HFFc6 (cell line): ENCODE measurements at regions not wholly inside any gene's neighbourhood (a gene's known extent, or its start where the extent isn't known, plus 50 kb on each side); places are given as distances from the start of the nearest gene placed in this dataset.

ENCODE experiments used
- DNase-seq: peaks from one replicate; pipeline ENCODE4 v3.0.0-alpha.2; 2018
- H3K27ac Mint-ChIP-seq: 2 replicates; pipeline ENCODE4 v1.8.0; 2020; ENCODE audit warnings: mild to moderate bottlenecking, mixed read lengths
- H3K27me3 Mint-ChIP-seq: 2 replicates; pipeline ENCODE4 v1.8.0; 2021; ENCODE audit warnings: mild to moderate bottlenecking, moderate library complexity, mixed read lengths; ENCODE audit not compliant: insufficient read depth
- H3K36me3 Mint-ChIP-seq: 2 replicates; pipeline ENCODE4 v1.8.0; 2021; ENCODE audit warnings: low read depth, mixed read lengths
- H3K4me1 Mint-ChIP-seq: 2 replicates; pipeline ENCODE4 v1.8.0; 2020; ENCODE audit warnings: low read depth, mixed read lengths
- H3K4me3 Mint-ChIP-seq: 2 replicates; pipeline ENCODE4 v1.8.0; 2020; ENCODE audit warnings: mild to moderate bottlenecking, moderate library complexity, mixed read lengths
- H3K9me3 Mint-ChIP-seq: 2 replicates; pipeline ENCODE4 v1.8.0; 2020; ENCODE audit warnings: mild to moderate bottlenecking, mixed read lengths
- TF ChIP-seq, protein P1 (sequence below): fragments of 200-600 bp; sonication (generic); IDR thresholded peaks from 2 replicates; pipeline ENCODE4 v1.5.0; 2021; ENCODE audit warnings: antibody characterized with exemption, mild to moderate bottlenecking

DNA sequence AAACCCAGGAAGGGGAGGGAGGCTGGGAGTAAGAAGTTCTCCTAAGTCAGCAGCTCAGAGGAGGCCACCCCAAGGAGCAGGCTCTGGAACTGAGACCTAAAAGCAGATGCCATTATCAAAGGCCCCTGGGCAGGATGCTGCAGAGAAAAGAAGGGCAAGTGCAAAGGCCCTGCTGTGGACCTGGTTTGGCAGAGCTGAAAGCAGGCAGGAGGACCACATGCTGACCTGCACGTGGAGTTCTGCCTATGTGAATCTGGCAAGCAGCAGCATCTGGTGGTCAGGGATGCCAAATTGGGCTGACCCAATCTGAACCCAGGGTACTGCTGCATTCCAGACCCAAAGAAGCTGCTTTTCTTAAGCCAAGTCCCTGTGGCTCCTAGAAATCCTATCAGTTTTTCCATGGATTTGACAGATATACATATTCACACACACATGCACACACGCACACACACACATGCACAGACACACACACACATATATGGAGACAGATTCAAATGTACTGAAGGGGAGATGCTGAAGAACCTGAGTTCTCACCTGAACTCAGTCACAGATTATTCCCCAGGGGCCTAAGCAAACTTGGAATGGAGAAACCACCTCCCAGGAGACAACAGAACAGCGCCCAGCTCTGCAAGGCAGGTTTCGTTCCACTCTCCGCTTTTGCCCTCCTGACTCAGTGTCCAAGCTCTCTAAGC lies 119.9 kb downstream of the FOXA2 start:
- Mint-ChIP-seq H3K36me3 (no peaks in the 10 kb centered on the region), H3K27ac (no peak overlapping the region), H3K4me3 (no peak overlapping the region), H3K4me1 (no peaks in the 10 kb centered on the region), H3K27me3 (no peaks in the 10 kb centered on the region), H3K9me3 (peaks cover 46% of the 10 kb centered on the region)
- TF ChIP-seq, protein P1, sequence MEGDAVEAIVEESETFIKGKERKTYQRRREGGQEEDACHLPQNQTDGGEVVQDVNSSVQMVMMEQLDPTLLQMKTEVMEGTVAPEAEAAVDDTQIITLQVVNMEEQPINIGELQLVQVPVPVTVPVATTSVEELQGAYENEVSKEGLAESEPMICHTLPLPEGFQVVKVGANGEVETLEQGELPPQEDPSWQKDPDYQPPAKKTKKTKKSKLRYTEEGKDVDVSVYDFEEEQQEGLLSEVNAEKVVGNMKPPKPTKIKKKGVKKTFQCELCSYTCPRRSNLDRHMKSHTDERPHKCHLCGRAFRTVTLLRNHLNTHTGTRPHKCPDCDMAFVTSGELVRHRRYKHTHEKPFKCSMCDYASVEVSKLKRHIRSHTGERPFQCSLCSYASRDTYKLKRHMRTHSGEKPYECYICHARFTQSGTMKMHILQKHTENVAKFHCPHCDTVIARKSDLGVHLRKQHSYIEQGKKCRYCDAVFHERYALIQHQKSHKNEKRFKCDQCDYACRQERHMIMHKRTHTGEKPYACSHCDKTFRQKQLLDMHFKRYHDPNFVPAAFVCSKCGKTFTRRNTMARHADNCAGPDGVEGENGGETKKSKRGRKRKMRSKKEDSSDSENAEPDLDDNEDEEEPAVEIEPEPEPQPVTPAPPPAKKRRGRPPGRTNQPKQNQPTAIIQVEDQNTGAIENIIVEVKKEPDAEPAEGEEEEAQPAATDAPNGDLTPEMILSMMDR: no peak
- DNase-seq: no peak

DNA sequence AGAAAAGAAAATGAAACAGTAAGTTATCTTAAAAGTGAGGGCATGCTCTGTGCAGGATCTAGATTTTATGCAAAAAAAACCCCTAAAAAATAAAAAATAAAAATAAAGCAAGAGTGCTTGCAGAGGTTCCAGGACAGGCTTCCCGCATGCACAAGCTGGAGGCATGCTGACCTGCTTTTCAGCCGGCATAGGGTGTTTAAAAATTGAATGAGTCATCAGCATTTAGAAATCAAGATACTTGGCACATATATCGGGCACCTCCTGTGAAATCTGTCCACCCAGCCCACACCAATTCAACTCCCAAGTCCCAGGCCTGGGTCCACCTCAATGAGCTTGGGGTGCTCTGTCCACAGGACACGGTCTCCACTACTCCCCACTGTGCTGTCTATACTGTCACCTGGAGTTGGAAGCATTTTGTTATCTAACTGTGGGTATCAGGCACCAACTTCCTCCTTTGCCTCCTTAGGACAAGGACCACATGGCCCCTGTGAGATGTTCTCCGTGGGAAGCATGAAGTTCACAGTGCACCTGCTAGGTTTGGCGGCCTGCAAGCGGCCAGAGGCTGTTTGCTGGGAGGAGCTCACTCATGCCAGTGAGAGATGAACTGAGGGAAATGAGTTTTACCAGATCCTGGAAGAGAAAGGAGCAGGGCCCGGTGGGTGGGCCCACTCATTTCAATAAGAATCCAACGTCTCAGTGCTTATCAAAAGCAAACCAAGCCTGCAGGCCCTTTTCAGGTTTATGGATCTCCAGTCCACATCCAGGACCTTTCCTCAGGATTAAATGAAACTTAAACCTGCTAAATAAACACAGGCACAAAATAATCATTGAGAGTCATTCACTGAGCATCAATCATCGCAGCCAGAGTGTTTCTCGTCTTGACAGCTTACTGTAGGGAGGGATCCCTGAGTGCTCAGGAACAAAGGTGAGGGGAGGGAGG lies 121.1 kb downstream of the FOXA2 start:
- no peak overlapping the region for H3K27ac Mint-ChIP-seq

DNA sequence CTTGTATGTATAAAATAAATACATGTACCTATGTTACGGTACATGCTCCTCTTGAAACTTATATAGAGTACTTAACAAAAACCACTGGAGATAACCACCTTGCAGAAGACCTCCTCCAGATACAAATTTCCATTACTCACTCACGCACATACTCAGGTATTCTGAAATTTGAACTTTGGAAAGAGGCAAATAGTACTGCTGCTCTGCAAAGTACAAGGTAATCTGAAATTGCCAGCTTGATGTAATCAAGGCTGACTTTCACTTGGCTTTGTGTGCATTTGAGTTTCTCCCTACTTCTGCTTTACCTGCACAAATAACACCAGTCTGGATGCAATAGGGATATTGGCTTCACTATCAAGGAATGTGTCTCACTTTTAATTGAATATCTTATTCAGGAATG lies 123.6 kb downstream of the FOXA2 start:
- no peaks in the 10 kb centered on the region for H3K36me3 Mint-ChIP-seq
- peaks cover 50% of the 10 kb centered on the region for H3K9me3 Mint-ChIP-seq
- H3K27ac Mint-ChIP-seq: no peak overlapping the region
- TF ChIP-seq, protein P1: no peak
- H3K4me3 Mint-ChIP-seq: no peak overlapping the region
- H3K4me1 Mint-ChIP-seq: no peaks in the 10 kb centered on the region
- H3K27me3 Mint-ChIP-seq: no peaks in the 10 kb centered on the region; the same call in 1 of the 2 replicates
- no peak for DNase-seq

More for the DNA sequence above, 121.1 kb downstream of the FOXA2 start:
- TF ChIP-seq, protein P1: no peak
- H3K9me3 Mint-ChIP-seq: peaks cover 53% of the 10 kb centered on the region
- no peaks in the 10 kb centered on the region for H3K27me3 Mint-ChIP-seq
- no peak for DNase-seq
- H3K4me1 Mint-ChIP-seq: no peaks in the 10 kb centered on the region
- no peaks in the 10 kb centered on the region for H3K36me3 Mint-ChIP-seq
- no peak overlapping the region for H3K4me3 Mint-ChIP-seq

DNA sequence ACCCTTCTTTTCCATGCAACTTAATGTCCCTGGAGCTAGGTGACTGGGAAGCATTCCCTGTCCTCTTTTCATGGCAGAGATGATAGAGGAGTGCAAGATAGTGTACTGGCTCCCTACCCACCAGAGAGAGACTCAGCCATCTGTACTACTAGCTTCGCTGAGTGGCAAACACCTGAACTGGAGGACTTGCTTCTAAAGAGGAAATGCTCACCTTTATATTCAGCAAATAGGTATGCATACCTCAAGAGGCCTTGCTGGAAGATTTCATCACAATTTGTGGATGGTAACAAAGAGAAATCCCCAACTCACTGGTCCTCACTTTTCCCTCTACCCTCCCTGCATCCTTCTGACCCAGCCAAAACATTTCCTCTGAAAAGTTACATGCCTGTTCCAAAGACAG lies 124.1 kb downstream of the FOXA2 start:
- Mint-ChIP-seq H3K36me3 (no peaks in the 10 kb centered on the region), H3K4me1 (no peaks in the 10 kb centered on the region), H3K9me3 (peaks cover 49% of the 10 kb centered on the region), H3K4me3 (no peak overlapping the region), H3K27me3 (no peaks in the 10 kb centered on the region; the same call in 1 of the 2 replicates), H3K27ac (no peak overlapping the region)
- TF ChIP-seq, protein P1: no peak
- no peak for DNase-seq

DNA sequence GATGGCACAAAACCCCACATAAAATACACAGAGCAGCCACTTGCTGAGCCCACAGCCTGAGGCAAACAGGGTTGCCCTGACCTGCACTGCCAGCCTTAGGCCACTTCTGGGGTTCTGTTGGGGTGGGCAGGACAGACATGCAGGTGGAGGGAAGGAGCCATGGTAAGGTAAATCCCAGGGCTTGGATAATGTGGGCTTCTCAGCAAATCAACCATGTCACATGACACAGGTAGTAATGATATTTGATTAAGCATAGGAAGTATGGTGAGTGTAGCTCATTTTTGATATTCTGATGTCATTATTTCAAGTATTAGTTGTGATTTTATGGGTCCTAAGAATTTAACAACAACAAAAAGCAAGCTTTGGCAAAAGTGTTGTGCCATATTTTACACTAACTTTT lies 124.6 kb downstream of the FOXA2 start:
- DNase-seq: no peak
- Mint-ChIP-seq H3K36me3 (no peaks in the 10 kb centered on the region), H3K27me3 (no peaks in the 10 kb centered on the region; the same call in 1 of the 2 replicates), H3K27ac (no peak overlapping the region), H3K4me1 (no peaks in the 10 kb centered on the region), H3K4me3 (no peak overlapping the region), H3K9me3 (peaks cover 49% of the 10 kb centered on the region)
- TF ChIP-seq, protein P1: no peak
